Spleen (tissue), 7 donors: ENCODE measurements at regions not wholly inside any gene's neighbourhood (a gene's known extent, or its start where the extent isn't known, plus 50 kb on each side); places are given as distances from the start of the nearest gene placed in this dataset.

Source experiments
- CTCF ChIP-seq, 11 experiments: fragments of 200-600 bp in 7 of 11; fragments of 450-650 bp in 4 of 11; sonication (generic) in 4 of 11; IDR thresholded peaks in 8 of 11; conservative IDR thresholded peaks in 3 of 11; 1 replicate in 7 of 11; 2 replicates in 4 of 11; pipeline versions ENCODE4 v1.4.0 to v1.8.0; 2016 to 2021; ENCODE audit warnings: antibody characterized with exemption in 11 of 11, inconsistent platforms in 4 of 11, mild to moderate bottlenecking in 1 of 11
- POLR2A ChIP-seq, 3 donors: fragments of 450-650 bp; IDR thresholded peaks; one replicate each; pipeline ENCODE4 v1.5.1; 2017; ENCODE audit warnings: antibody characterized with exemption in 3 of 3, mild to moderate bottlenecking in 1 of 3
- POLR2AphosphoS5 ChIP-seq, 3 donors: sonication (generic); formaldehyde crosslinking; IDR thresholded peaks; one replicate each; pipeline ENCODE4 v1.5.1; 2017; ENCODE audit warnings: antibody characterized with exemption in 3 of 3
- donor health status: DM: no; HTN: no; CAD: no; lungs with moderate emphysema.
- donor health status: DM: no; HTN: no; CAD: no.
- donor health status: DM: no; HTN: no; CAD: no.

- TF ChIP-seq CTCF (IDR thresholded peaks at IDR 0.05 in 8 of 11, conservative IDR thresholded peaks at IDR 0.05 in 3 of 11) (no peak), POLR2AphosphoS5 (IDR thresholded peaks at IDR 0.05) (no peak), POLR2A (IDR thresholded peaks at IDR 0.05) (no peak)
Observed at GRCh38 chr3:181793006-181793405, 81.3 kb downstream of the SOX2 start.
